Neural crest cell (in vitro differentiated cells): ENCODE measurements at regions not wholly inside any gene's neighbourhood (a gene's known extent, or its start where the extent isn't known, plus 50 kb on each side); places are given as distances from the start of the nearest gene placed in this dataset.
"Not testable (repeated sequence)": the region's sequence is repeated elsewhere in the genome, so short reads cannot be mapped to it uniquely, and the experiment has no call there.

Source experiments
- DNase-seq: peaks from one replicate; pipeline ENCODE4 v3.0.0; 2021; ENCODE audit warnings: low read depth, mixed read lengths, low spot score
- H3K27ac Mint-ChIP-seq: one replicate; pipeline ENCODE4 v1.8.0; 2021; ENCODE audit warnings: mild to moderate bottlenecking, mixed read lengths; ENCODE audit not compliant: unreplicated experiment
- H3K27me3 Mint-ChIP-seq: 2 replicates; pipeline ENCODE4 v1.8.0; 2021; ENCODE audit warnings: low read depth, mild to moderate bottlenecking, mixed read lengths
- H3K36me3 Mint-ChIP-seq: 2 replicates; pipeline ENCODE4 v1.8.0; 2021; ENCODE audit warnings: low read depth, mild to moderate bottlenecking, mixed read lengths
- H3K4me1 Mint-ChIP-seq: 2 replicates; pipeline ENCODE4 v1.8.0; 2021; ENCODE audit warnings: mixed read lengths
- H3K4me3 Mint-ChIP-seq: one replicate; pipeline ENCODE4 v1.8.0; 2021; ENCODE audit warnings: mild to moderate bottlenecking, mixed read lengths
- H3K9me3 Mint-ChIP-seq: 2 replicates; pipeline ENCODE4 v1.8.0; 2021; ENCODE audit warnings: mixed read lengths
- CTCF ChIP-seq: fragments of 200-600 bp; sonication (generic); conservative IDR thresholded peaks from 2 replicates; pipeline ENCODE4 v1.5.0; 2021; ENCODE audit warnings: antibody characterized with exemption, mild to moderate bottlenecking

- H3K4me1 Mint-ChIP-seq = no peaks in the 10 kb centered on the region
- no peak overlapping the region for H3K4me3 Mint-ChIP-seq
- H3K9me3 Mint-ChIP-seq = peaks cover 11% of the 10 kb centered on the region
- no peak overlapping the region for H3K27ac Mint-ChIP-seq
- H3K27me3 Mint-ChIP-seq = no peaks in the 10 kb centered on the region
- no peak for TF ChIP-seq CTCF
- DNase-seq = no peak
- peaks cover 12% of the 10 kb centered on the region for H3K36me3 Mint-ChIP-seq
These were observed 1298.0 kb upstream of the RAG2 start for GRCh38 chr11:37896016-37896415.

- no peaks in the 10 kb centered on the region for H3K36me3 Mint-ChIP-seq
- H3K4me1 Mint-ChIP-seq = no peaks in the 10 kb centered on the region
- TF ChIP-seq CTCF = no peak
- H3K4me3 Mint-ChIP-seq = no peak overlapping the region
- H3K9me3 Mint-ChIP-seq = no peaks in the 10 kb centered on the region
- H3K27ac Mint-ChIP-seq = no peak overlapping the region
- H3K27me3 Mint-ChIP-seq = no peaks in the 10 kb centered on the region
- no peak for DNase-seq
These were observed 1283.7 kb upstream of the RAG2 start for GRCh38 chr11:37881741-37882140.

GRCh38 chr11:37861671-37862070 is 1263.6 kb upstream of the RAG2 start:
- Mint-ChIP-seq H3K27me3 (no peaks in the 10 kb centered on the region), H3K36me3 (no peaks in the 10 kb centered on the region), H3K27ac (no peak overlapping the region), H3K4me1 (no peaks in the 10 kb centered on the region), H3K9me3 (no peaks in the 10 kb centered on the region), H3K4me3 (no peak overlapping the region)
- no peak for TF ChIP-seq CTCF
- DNase-seq = no peak

GRCh38 chr11:37858806-37859537 is 1260.9 kb upstream of the RAG2 start:
- DNase-seq, H3K9me3 Mint-ChIP-seq, H3K36me3 Mint-ChIP-seq, H3K4me1 Mint-ChIP-seq, H3K4me3 Mint-ChIP-seq, H3K27me3 Mint-ChIP-seq: not testable (repeated sequence)
- H3K27ac Mint-ChIP-seq = peak overlapping the region; percentile 75

- Mint-ChIP-seq H3K27me3 (no peaks in the 10 kb centered on the region), H3K4me3 (no peak overlapping the region), H3K9me3 (peaks cover 4% of the 10 kb centered on the region), H3K4me1 (no peaks in the 10 kb centered on the region), H3K27ac (no peak overlapping the region), H3K36me3 (peaks cover 2% of the 10 kb centered on the region)
- no peak for DNase-seq
- TF ChIP-seq CTCF = peak; percentile 48
These were observed 1260.4 kb upstream of the RAG2 start for GRCh38 chr11:37858398-37858797.

GRCh38 chr11:37857726-37858125 is 1259.7 kb upstream of the RAG2 start:
- H3K4me3 Mint-ChIP-seq = no peak overlapping the region
- peaks cover 2% of the 10 kb centered on the region for H3K36me3 Mint-ChIP-seq
- no peaks in the 10 kb centered on the region for H3K27me3 Mint-ChIP-seq
- no peak overlapping the region for H3K27ac Mint-ChIP-seq
- H3K9me3 Mint-ChIP-seq = peaks cover 4% of the 10 kb centered on the region
- H3K4me1 Mint-ChIP-seq = no peaks in the 10 kb centered on the region
- TF ChIP-seq CTCF = no peak
- DNase-seq = no peak
